ENCODE measurements at regions not wholly inside any gene's neighbourhood (a gene's known extent, or its start where the extent isn't known, plus 50 kb on each side); places are given as distances from the start of the nearest gene placed in this dataset.
"Not testable (repeated sequence)": the region's sequence is repeated elsewhere in the genome, so short reads cannot be mapped to it uniquely, and the experiment has no call there.

GRCh38 chr6:133108419-133108818, 132.7 kb upstream of the EYA4 start:
- no peak for DNase-seq (ENCODE audit: low read depth, low spot score)

GRCh38 chr6:133114973-133115372, 126.2 kb upstream of the EYA4 start:
- DNase-seq (ENCODE audit: low read depth, low spot score): no peak

- DNase-seq (ENCODE audit: low read depth, low spot score): no peak
These were observed 125.2 kb upstream of the EYA4 start for GRCh38 chr6:133115946-133116345.

- no peak for DNase-seq (ENCODE audit: low read depth, low spot score)
These were observed 113.0 kb upstream of the EYA4 start for GRCh38 chr6:133128191-133128590.

GRCh38 chr6:133129556-133129955, 111.6 kb upstream of the EYA4 start:
- DNase-seq (ENCODE audit: low read depth, low spot score): no peak

- no peak for DNase-seq (ENCODE audit: low read depth, low spot score)
These were observed 110.3 kb upstream of the EYA4 start for GRCh38 chr6:133130863-133131262.

GRCh38 chr6:133131621-133132465, 109.3 kb upstream of the EYA4 start:
- DNase-seq (ENCODE audit: low read depth, low spot score): no peak

GRCh38 chr6:133132466-133132971, 108.6 kb upstream of the EYA4 start:
- no peak for DNase-seq (ENCODE audit: low read depth, low spot score)

- DNase-seq (ENCODE audit: low read depth, low spot score): no peak
These were observed 104.8 kb upstream of the EYA4 start for GRCh38 chr6:133136177-133136880.

GRCh38 chr6:133147470-133148184, 93.5 kb upstream of the EYA4 start:
- not testable (repeated sequence) for DNase-seq (ENCODE audit: low read depth, low spot score)

GRCh38 chr6:133156689-133157088, 84.5 kb upstream of the EYA4 start:
- DNase-seq (ENCODE audit: low read depth, low spot score): no peak

GRCh38 chr6:133157995-133158394, 83.2 kb upstream of the EYA4 start:
- no peak for DNase-seq (ENCODE audit: low read depth, low spot score)

- no peak for DNase-seq (ENCODE audit: low read depth, low spot score)
These were observed 81.8 kb upstream of the EYA4 start for GRCh38 chr6:133159255-133159795.

GRCh38 chr6:133160536-133160935, 80.6 kb upstream of the EYA4 start:
- DNase-seq (ENCODE audit: low read depth, low spot score): no peak

- no peak for DNase-seq (ENCODE audit: low read depth, low spot score)
These were observed 75.9 kb upstream of the EYA4 start for GRCh38 chr6:133165235-133165634.

- DNase-seq (ENCODE audit: low read depth, low spot score): no peak
These were observed 74.4 kb upstream of the EYA4 start for GRCh38 chr6:133166766-133167165.

GRCh38 chr6:133169901-133170300, 71.3 kb upstream of the EYA4 start:
- no peak for DNase-seq (ENCODE audit: low read depth, low spot score)

- no peak for DNase-seq (ENCODE audit: low read depth, low spot score)
These were observed 70.6 kb upstream of the EYA4 start for GRCh38 chr6:133170602-133171001.

- no peak for DNase-seq (ENCODE audit: low read depth, low spot score)
These were observed 69.1 kb upstream of the EYA4 start for GRCh38 chr6:133171989-133172604.

GRCh38 chr6:133173276-133173675, 67.9 kb upstream of the EYA4 start:
- no peak for DNase-seq (ENCODE audit: low read depth, low spot score)

GRCh38 chr6:133179481-133179880, 61.7 kb upstream of the EYA4 start:
- no peak for DNase-seq (ENCODE audit: low read depth, low spot score)

Data from activated naive CD8-positive, alpha-beta T cell treated with anti-CD3 and anti-CD28 coated beads, Interleukin-2, amount 50 U/mL, for 16 hours (primary cell).